Lower leg skin (tissue), 4 donors: ENCODE measurements at regions not wholly inside any gene's neighbourhood (a gene's known extent, or its start where the extent isn't known, plus 50 kb on each side); places are given as distances from the start of the nearest gene placed in this dataset.

Source experiments
- DNase-seq, 2 donors: peaks; one replicate each; pipeline ENCODE4 v3.0.0-alpha.2; 2019; ENCODE audit warnings: low spot score in 2 of 2
- H3K4me3 ChIP-seq: fragments of 200-600 bp; sonication (generic); 2 replicates; pipeline ENCODE4 v1.5.1; 2017; ENCODE audit warnings: mild to moderate bottlenecking, low read depth; ENCODE audit not compliant: poor library complexity, severe bottlenecking
- CTCF ChIP-seq, 3 donors: fragments of 450-650 bp; IDR thresholded peaks; one replicate each; pipeline ENCODE4 v1.5.1; 2016; ENCODE audit warnings: antibody characterized with exemption in 3 of 3, mild to moderate bottlenecking in 3 of 3, moderate library complexity in 2 of 3
- POLR2A ChIP-seq, 2 donors: fragments of 450-650 bp; IDR thresholded peaks; one replicate each; pipeline ENCODE4 v1.6.1; 2016 to 2017; ENCODE audit warnings: antibody characterized with exemption in 2 of 2, mild to moderate bottlenecking in 1 of 2, moderate library complexity in 1 of 2
- WGBS, 2 donors: methylation state at CpG; one replicate each; pipeline ENCODE4 v1.1.5; 2018; 5-methylcytosine and 5-hydroxymethylcytosine counted together
- intact Hi-C: fragments of 100-400 bp; cut with DNase I; formaldehyde crosslinking; loops from one replicate; pipeline ENCODE4 v1.15.0; 2023; ENCODE audit warnings: low total_unique reads

- H3K4me3 ChIP-seq, result no peak overlapping the region
- 75 to 78% methylated on average over 3 of the region's 3 CpGs for WGBS, 2 donors
- intact Hi-C loops, result no loop called here
- no peak for TF ChIP-seq POLR2A (IDR thresholded peaks at IDR 0.05)
- TF ChIP-seq CTCF (IDR thresholded peaks at IDR 0.05), result no peak
- no peak for DNase-seq
Observed at GRCh38 chr16:6678586-6678985, 654.1 kb upstream of the RBFOX1 start.

- WGBS, 2 donors, result 80 to 87% methylated on average over 4 of the region's 4 CpGs
- TF ChIP-seq POLR2A (IDR thresholded peaks at IDR 0.05), result no peak
- TF ChIP-seq CTCF (IDR thresholded peaks at IDR 0.05), result no peak
- H3K4me3 ChIP-seq, result no peak overlapping the region
- intact Hi-C loops, result no loop called here
- no peak for DNase-seq
Observed at GRCh38 chr16:6674071-6674470, 658.6 kb upstream of the RBFOX1 start.

- WGBS, 2 donors, result 89% methylated on average over 2 of the region's 2 CpGs
- H3K4me3 ChIP-seq, result no peak overlapping the region
- TF ChIP-seq CTCF (IDR thresholded peaks at IDR 0.05) (no peak), POLR2A (IDR thresholded peaks at IDR 0.05) (no peak)
- intact Hi-C loops, result no loop called here
- DNase-seq, result no peak
Observed at GRCh38 chr16:6672507-6672906, 660.1 kb upstream of the RBFOX1 start.

- H3K4me3 ChIP-seq, result no peak overlapping the region
- peak in 1 of 2 donors; percentile 80 for DNase-seq
- WGBS, 2 donors, result 76 to 77% methylated on average over 4 of the region's 4 CpGs
- intact Hi-C loops, result no loop called here
- TF ChIP-seq CTCF (IDR thresholded peaks at IDR 0.05), result no peak
- no peak for TF ChIP-seq POLR2A (IDR thresholded peaks at IDR 0.05)
Observed at GRCh38 chr16:6667393-6667792, 665.3 kb upstream of the RBFOX1 start.

- no peak for TF ChIP-seq CTCF (IDR thresholded peaks at IDR 0.05)
- TF ChIP-seq POLR2A (IDR thresholded peaks at IDR 0.05), result no peak
- 80 to 82% methylated on average over 7 of the region's 7 CpGs for WGBS, 2 donors
- DNase-seq, result peak in 1 of 2 donors; percentile 70
- H3K4me3 ChIP-seq, result no peak overlapping the region
- intact Hi-C loops, result no loop called here
Observed at GRCh38 chr16:6665126-6665525, 667.5 kb upstream of the RBFOX1 start.

GRCh38 chr16:6663668-6664067 is 669.0 kb upstream of the RBFOX1 start:
- TF ChIP-seq CTCF (IDR thresholded peaks at IDR 0.05), result no peak
- no peak for TF ChIP-seq POLR2A (IDR thresholded peaks at IDR 0.05)
- H3K4me3 ChIP-seq, result no peak overlapping the region
- intact Hi-C loops, result no loop called here
- peak in 1 of 2 donors; percentile 4 for DNase-seq
- WGBS, 2 donors, result 48 to 68% methylated on average over 2 of the region's 2 CpGs
